Head of caudate nucleus (tissue), 42 donors: ENCODE measurements at regions not wholly inside any gene's neighbourhood (a gene's known extent, or its start where the extent isn't known, plus 50 kb on each side); places are given as distances from the start of the nearest gene placed in this dataset.
"Not testable (repeated sequence)": the region's sequence is repeated elsewhere in the genome, so short reads cannot be mapped to it uniquely, and the experiment has no call there.

Experiments used
- DNase-seq, 42 donors: peaks; one replicate each; pipeline versions ENCODE4 v3.0.0 to v3.0.0-alpha.2; 2020 to 2021; ENCODE audit warnings: mixed read lengths in 7 of 42
- intact Hi-C: fragments of 100-400 bp; cut with DNase I; formaldehyde crosslinking; loops from one replicate; pipeline ENCODE4 v1.15.0; 2022

DNA sequence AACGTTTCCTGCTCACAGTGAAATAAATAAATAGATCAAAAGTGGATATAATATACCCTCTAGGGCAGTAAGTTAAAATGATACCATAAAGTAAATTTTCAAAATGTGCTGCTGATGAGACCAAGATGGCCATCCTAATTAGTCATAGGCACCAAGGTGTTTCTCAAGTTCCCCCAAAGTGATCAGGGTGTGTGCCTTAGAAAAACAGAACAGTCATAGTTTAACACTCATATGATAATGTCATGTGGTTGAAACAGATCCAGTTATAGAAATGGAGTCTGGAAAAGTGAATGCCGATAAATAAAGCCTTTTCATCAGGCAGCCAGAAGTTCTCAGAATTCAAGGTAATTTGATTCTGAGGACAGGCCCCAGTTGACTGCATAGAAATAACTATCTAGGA is 161.5 kb upstream of the CDKN2B start:
- intact Hi-C loops, result no loop called here
- no peak for DNase-seq

DNA sequence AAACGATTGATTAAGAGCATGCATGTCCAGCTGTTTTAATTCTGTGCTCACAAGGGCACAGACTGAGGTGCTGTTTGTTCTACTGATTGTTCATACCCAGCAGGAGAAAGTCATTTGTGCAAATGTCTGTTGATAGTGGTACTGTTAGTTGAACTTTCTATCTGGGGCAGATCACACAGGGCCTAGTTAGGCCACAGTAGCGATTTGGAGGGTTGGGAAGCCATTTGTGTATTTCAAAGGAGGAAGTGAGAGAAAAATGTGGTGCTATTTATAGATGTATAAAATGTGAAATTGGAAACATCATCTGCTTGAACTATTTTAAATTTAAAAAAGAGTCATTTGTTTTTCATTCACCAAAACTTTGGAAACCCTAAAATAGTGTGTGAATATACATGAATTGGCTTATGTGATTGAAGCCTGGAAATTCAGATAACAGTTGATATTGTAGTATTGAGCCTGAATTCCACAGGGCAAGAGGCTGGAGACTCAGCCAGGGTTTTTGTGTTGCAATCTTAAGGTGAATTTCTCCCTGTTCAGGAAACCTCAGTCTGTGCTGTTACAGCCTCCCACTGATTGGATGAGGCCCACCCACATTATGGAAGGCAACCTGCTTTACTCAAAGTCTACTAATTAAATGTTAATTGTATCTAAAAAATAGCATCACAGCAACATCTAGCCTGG is 162.0 kb upstream of the CDKN2B start:
- intact Hi-C loops, result no loop called here
- DNase-seq, result no peak

DNA sequence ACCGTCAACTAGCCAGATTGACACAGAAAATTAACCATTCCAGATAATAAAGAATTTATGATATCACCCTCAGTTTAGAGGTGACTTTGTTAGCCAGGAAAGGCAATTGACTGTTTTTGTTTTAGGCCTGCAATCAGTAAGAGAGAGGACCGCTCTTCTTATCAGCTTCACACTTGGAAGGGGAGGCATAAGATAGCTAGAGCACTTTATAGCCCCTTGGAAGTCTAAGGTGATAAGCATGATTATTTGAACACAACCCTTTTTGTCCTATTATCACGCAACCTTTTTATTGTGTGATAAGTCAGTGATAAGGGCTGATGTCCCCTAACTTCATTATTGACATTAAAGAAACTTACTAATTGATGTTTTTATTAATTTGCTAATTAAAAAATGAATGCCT is 162.6 kb upstream of the CDKN2B start:
- DNase-seq, result no peak
- intact Hi-C loops, result no loop called here

DNA sequence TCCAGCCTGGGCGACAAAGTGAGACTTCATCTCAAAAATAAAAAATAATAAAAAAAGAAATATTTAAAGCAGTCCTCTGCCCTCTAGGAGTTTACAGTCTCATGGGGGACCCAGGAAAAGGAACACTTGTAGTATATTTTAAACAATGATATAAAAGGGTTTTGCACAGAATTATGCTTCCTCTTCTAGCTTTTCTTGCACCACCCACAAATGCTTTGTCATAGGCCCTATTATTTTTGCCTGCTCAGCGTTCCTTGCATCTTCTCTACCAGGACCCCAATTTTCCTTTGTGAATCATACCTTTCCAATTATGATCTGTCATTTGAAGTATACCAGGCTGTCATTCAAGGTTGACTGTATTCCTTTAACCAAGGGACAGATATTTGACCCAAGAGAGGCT is 164.8 kb upstream of the CDKN2B start:
- intact Hi-C loops, result no loop called here
- DNase-seq, result no peak

DNA sequence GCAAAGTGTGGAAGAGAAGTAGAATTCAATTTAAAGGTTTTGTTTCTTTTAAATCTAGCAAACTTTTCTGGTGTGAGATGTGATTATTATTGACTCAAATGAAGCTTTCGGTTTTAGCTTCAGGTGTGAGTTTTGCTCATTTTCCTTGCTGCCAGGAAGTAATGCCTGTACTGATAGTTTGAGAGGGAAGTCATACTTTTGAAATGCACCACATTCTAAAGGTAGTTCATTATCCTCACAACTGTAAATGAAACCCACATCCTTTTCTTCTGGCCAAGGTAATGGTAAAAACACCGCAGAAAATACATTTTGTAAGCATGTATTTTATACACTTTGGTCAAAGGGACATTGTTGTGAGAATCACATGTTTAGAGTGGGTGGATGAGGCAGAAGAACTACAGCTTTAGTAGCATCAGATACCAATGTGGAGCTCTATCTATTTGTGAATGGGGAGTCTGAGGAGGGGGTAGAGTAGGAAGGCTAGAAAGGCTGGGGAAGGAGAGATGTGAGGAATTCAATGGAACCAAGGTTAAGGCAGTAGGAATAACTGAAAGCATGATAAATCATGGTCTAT is 167.0 kb upstream of the CDKN2B start:
- no peak for DNase-seq
- intact Hi-C loops, result no loop called here

DNA sequence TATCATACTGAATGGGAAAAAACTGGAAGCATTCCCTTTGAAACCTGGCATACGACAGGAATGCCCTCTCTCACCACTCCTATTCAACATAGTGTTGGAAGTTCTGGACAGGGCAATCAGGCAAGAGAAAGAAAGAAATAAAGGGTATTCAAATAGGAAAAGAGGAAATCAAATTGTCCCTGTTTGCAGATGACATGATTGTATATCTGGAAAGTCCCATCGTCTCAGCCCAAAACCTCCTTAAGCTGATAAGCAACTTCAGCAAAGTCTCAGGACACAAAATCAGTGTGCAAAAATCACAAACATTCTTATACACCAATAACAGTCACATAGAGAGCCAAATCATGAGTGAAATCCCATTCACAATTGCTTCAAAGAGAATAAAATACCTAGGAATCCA is 171.9 kb upstream of the CDKN2B start:
- intact Hi-C loops, DNase-seq: not testable (repeated sequence)

DNA sequence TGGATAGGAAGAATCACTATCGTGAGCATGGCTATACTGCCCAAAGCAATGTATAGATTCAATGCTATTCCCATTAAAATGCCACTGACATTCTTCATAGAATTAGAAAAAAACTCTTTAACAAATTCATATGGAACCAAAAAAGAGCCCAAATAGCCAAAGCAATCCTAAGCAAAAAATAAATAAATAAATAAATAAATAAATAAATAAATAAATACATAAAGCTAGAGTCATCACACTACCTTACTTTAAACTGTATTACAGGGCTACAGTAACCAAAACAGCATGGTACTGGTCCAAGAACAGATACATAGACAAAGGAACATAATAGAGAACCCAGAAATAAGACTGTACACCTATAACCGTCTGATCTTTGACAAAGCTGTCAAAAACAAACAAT is 180.4 kb upstream of the CDKN2B start:
- intact Hi-C loops, result no loop called here
- no peak for DNase-seq

DNA sequence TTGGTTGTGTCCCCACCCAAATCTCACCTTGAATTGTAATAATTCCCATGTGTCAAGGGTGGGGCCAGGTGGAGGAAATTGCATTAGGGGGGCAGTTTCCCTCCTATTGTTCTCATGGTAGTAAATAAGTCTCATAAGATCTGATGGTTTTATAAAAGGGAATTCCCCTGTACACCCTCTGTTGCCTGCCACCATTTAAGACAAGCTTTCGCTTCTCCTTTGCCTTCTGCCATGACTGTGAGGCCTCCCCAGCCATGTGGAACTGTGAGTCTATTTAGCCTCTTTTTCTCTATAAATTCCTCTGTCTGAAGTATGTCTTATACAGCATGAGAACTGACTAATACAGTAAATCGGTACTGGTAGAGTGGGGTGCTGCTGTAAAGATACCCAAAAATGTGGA is 187.9 kb upstream of the CDKN2B start:
- intact Hi-C loops, DNase-seq: not testable (repeated sequence)

DNA sequence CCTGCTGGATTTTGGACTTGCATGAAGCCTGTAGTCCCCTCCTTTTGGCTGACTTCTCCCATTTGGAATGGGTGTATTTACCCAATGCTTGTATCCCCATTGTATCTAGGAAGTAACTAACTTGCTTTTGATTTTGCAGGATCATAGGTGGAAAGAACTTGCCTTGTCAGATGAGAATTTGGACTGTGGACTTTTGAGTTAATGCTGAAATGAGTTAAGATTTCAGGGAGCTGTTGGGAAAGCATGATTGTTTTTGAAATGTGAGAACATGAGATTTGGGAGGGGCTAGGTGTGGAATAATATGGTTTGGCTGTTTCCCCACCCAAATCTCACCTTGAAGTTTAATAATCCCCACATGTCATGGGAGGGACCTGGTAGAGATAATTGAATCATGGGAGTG is 189.6 kb upstream of the CDKN2B start:
- intact Hi-C loops, result no loop called here
- DNase-seq, result no peak

DNA sequence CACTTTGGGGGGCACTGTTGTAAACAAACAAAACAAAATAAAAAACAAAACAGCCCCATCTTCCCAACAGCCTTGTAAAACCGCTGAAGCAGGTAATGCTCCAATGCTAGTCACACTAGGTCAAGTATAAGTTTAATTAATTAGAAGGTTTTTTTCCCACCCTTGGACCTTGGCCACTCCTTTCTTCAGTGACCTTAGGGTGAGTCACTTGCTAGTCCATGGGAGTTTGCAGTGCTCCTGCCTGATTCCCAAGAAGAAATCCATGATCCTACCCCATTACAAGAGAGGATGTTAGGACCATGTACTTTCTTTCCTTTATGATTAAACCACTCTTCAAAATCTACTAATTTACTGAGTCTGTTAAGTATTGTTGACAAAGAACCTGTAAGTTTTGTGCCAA is 192.2 kb upstream of the CDKN2B start:
- intact Hi-C loops, result no loop called here
- no peak for DNase-seq

DNA sequence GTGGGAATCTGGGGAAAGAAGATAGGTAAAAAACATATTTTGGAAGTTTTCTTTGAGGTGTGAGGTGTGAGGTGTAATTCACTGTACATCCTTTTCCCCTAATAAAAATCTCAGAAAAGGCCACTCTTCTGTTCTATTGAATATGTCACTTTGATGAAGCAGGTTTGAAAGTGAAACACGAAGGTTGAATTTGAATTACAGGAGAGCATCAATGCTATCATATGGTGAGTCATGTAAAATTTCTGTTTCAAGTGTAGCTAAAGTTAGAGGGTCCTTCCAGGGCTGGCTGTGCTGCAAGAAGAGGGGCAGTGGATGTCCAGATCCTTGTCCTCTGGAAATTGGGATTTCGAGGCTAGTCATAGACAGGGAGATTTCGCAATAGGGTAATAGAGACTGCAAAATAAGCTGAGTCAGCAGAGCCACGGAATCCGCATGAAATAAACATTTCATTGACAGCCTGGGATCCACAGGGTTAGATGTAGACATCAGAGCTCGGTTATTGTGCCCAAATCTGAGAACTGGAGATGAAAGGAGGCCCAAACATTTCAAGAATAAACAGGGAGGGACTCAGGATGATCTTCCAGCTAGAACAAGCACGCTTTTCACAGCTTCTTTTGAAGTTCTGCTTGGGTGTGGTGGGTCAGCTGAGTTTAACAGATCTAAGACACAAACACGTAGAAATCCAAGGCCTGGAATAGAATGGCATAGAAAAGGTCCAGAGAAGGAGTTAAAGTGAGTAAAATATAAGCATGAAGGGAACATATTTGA is 194.4 kb upstream of the CDKN2B start:
- intact Hi-C loops, result no loop called here
- no peak for DNase-seq

DNA sequence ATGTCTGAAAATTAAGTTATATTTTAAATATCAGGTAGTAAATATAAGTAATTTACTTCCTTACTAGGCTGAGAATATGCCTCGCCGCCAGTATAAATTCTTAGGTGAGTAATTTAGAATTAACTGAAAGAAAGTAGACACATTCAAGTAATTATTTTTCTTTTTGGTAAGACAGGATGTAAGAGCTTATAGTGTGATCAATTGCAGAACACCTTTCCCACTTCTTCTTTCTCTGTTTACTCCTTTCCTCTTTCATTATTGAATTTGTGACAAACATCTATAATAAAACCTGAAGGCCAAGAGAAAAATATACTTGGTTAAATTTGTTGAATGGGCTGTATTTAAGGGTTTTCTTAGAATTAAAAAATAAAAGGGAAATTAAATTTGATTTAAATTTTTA is 195.1 kb upstream of the CDKN2B start:
- no peak for DNase-seq
- intact Hi-C loops, result no loop called here

DNA sequence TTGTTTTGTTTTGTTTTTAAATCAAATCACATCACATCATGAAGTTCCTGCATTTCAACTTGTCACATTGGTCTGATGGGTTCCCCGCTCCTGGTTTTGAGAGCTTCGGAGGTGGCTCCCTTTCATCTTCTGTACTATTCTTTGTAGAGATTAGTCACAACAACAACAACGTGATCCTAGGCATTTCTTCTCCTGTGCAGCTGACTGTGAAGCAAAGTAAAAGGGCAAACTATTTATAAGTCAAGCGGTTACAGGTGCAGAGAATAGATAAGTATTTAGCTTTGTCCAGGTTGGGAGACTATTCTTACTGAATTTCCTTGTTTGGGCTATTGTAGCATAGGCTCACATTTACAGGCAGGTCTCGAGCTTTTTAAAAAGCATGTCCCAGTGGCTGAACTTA is 197.7 kb upstream of the CDKN2B start:
- intact Hi-C loops, result no loop called here
- no peak for DNase-seq

DNA sequence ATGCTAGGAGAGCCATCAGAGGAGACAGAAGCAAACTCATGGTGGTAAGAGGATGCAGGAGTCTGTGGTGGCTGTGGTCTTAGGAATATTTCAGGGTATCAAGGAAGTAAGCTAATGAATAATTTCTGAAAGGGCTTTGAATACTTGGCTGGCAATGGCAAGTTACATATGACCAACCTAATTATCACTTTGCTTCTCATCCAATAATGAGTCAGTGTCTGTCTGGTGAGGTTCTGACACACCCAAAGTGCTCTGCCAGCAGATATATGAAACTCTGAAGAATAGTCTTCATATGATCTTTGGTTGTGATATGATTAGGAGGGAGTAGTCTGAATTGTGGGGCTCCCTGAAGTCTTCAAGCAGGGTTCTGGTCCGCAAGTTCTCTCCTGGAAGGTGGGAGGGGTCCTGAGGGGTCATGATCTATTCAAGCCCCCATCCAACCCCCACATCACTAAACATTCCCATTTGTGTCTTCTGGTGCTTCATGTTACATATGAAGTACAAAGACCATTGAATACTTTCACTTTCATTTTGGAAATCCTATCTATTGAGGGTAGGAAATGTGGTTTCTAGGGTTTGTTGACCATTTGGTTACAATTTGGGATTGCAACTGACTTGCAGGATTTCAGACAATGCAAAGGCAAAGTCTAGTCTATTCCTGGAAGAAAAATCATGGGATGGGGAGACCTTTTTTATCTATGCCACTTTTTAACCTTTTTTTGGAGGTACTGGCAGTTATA is 199.9 kb upstream of the CDKN2B start:
- no peak for DNase-seq
- intact Hi-C loops, result no loop called here

DNA sequence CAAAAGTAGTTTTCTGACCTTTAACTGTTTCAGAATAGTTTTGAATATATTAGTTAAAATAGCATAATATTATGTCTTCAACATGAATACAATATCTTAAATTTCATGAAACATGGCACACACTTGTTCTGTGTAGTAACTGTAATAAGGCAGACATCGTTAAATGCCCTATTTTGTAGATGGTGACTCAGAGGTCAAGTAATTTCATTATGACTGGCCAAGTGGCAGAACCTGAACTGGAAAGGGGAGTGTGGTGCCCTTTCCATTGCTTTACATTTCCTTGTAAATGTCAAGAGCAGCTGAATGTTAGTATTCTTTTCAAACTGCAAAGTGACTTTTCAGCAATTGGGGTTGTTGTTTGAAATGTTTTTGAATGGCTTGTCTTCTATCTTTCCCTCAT is 201.2 kb upstream of the CDKN2B start:
- DNase-seq, result no peak
- intact Hi-C loops, result no loop called here

DNA sequence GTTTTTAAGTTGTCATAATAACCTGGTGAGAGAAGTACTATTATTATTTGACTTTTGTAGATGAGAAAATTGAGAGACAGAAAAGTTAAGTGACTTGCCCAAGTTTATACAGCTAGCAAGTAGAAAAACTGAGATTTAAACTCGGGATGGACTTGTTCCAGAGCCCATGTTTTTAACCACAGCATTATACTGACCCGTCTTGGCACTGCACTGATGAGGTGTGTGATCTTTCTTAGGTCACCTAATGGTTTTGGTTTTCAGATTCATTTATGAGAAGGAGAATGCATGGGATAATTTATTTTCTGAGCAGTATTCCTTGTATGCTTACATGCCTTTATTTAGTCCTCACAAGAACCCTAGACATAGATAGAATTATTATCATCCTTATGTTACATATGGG is 201.8 kb upstream of the CDKN2B start:
- intact Hi-C loops, result no loop called here
- no peak for DNase-seq

DNA sequence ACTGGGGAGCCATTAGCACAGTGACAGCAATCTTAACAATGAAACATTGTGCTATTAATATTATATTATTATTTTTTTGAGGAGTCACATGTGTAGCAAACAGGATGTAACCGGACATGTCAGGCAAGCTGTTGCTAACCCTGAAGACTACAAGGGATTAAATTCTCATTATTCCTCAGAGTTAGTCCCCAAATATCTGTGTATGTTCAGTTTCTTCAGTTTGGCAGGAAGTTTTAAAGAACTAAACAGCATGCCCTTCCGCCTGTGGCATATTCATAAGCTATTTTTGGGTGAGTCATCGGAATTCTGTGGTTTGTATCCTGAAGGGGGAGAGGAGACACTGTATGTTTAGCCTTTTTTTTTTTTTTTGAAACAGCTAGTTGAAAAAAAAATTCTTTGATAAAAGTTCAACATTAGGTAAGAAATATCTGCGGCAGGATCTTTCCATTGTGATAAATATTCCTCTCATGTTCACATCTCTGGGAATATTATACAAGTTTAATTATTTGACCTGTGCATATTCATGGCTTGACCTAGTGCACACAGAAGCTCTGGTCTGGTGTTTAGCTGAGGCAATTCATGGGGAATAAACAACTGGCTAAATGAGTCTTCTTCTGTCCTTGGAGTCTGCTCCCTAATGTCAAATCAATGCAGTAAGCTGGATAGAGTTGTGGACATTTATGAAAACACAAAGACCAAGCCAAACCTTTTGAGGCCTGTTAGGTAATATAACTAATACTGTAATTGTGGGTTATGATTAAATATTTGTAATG is 202.7 kb upstream of the CDKN2B start:
- intact Hi-C loops, result no loop called here
- DNase-seq, result no peak

DNA sequence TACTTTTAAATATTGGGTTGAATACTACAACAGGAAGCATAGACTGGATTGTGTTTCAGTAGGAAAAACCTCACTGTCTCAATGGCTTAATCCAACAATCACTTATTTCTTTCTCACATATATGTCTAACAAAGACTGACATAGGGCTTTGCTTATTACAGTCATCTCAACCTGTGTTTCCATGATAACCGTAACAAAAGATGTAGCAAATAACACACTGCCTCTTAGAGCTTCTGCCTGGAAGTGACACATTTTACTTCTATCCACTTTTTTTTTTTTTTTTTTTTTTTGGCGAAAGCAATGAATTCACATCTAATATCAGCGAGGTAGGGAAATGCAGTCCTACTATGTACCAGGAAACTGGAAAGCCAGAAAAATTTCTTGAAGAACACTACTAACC is 204.9 kb upstream of the CDKN2B start:
- no peak for DNase-seq
- intact Hi-C loops, result no loop called here

DNA sequence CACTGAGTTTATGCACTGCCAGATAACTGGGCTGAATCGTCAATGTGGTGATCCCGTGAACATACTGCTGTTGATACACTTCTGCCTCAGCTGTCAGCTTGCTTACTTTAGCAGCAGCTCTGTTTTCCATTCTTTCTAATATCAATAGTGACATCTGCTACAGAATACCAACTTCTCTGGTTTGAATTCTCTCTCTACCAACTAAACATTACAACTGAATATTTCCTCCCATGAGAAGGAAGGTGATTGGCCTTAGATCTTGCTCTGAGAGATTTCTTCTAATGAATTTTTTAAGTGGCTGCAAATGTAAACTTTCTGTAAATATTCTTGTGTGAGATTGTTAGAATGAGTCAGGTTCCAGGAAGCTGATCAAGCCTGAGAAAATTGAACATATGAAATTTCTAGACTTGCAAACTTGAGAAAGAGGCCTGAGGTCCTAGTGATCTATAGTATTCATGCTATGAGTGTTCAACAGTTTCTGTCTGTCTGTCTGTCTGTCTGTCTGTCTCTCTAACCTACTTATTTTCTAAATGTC is 205.5 kb upstream of the CDKN2B start:
- DNase-seq, result no peak

More for the DNA sequence above, 205.5 kb upstream of the CDKN2B start:
- intact Hi-C loops, result no loop called here
